ENCODE measurements at regions not wholly inside any gene's neighbourhood (a gene's known extent, or its start where the extent isn't known, plus 50 kb on each side); places are given as distances from the start of the nearest gene placed in this dataset.

GRCh38 chr10:47057471-47057870, 146.2 kb downstream of the PTPN20 start:
- WGBS, 2 donors (ENCODE audit: low coverage in 1 of 2): 87 to 93% methylated on average over 3 to 6 of the region's 6 CpGs
- DNase-seq: no peak
- Histone ChIP-seq H3K4me1 (no peaks in the 10 kb centered on the region), H3K9me3 (no peaks in the 10 kb centered on the region), H3K36me3 (no peaks in the 10 kb centered on the region), H3K27me3 (no peaks in the 10 kb centered on the region), H3K27ac (no peak overlapping the region), H3K4me3 (no peak overlapping the region)
- intact Hi-C loops (cut with DNase I; ENCODE audit: low total_unique reads) (no loop called here), in situ Hi-C loops (cut with MboI; ENCODE audit: low pct_ligation_motif_present in 1 of 4, low pct_unique_long_range_greater_than_20kb in 1 of 4, low sequenced_read_pairs in 3 of 4) (no loop called here)
- TF ChIP-seq, protein P1, sequence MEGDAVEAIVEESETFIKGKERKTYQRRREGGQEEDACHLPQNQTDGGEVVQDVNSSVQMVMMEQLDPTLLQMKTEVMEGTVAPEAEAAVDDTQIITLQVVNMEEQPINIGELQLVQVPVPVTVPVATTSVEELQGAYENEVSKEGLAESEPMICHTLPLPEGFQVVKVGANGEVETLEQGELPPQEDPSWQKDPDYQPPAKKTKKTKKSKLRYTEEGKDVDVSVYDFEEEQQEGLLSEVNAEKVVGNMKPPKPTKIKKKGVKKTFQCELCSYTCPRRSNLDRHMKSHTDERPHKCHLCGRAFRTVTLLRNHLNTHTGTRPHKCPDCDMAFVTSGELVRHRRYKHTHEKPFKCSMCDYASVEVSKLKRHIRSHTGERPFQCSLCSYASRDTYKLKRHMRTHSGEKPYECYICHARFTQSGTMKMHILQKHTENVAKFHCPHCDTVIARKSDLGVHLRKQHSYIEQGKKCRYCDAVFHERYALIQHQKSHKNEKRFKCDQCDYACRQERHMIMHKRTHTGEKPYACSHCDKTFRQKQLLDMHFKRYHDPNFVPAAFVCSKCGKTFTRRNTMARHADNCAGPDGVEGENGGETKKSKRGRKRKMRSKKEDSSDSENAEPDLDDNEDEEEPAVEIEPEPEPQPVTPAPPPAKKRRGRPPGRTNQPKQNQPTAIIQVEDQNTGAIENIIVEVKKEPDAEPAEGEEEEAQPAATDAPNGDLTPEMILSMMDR (IDR thresholded peaks at IDR 0.05): no peak
- TF ChIP-seq EP300 (IDR thresholded peaks at IDR 0.05; ENCODE audit: low read depth) (no peak), POLR2A (IDR thresholded peaks at IDR 0.05) (no peak), POLR2AphosphoS5 (IDR thresholded peaks at IDR 0.05) (no peak)

DNA sequence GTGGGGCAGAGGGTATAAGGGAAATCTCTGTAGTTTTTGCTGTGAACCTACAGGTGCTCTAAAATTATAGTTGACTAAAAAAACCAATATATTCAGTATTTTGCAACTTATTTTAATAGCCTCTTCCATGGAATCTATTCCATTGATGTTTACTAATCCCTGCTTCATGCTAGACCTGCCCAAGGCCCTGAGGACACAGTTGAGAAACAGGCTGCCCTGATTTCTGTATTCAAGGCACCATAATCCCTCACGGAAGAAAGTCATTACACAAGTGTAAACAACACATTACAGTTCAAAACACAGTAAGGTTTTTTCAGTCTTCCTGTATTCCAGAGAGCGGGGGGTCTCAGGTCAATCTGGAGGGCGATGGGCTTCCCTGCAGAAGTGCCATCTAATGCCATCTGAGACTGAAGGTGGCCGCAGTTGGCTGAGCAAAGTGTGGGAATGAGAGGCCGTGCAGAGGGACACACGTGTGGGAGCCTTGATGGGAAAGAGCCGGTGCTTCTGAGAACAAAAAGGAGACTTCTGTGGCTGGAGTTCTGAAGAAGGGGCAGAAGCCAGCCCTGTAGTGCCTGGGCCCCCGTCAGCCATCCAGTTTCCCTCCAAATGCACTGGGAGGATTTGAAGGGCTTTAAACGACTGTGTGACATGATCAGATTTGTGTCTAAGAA, 146.9 kb downstream of the PTPN20 start:
- intact Hi-C loops (cut with DNase I; ENCODE audit: low total_unique reads): no loop called here
- DNase-seq: no peak
- Histone ChIP-seq H3K4me1 (no peaks in the 10 kb centered on the region), H3K27ac (no peak overlapping the region), H3K4me3 (no peak overlapping the region), H3K36me3 (no peaks in the 10 kb centered on the region), H3K9me3 (no peaks in the 10 kb centered on the region), H3K27me3 (no peaks in the 10 kb centered on the region)
- in situ Hi-C loops (cut with MboI; ENCODE audit: low pct_ligation_motif_present in 1 of 4, low pct_unique_long_range_greater_than_20kb in 1 of 4, low sequenced_read_pairs in 3 of 4): no loop called here
- WGBS, 2 donors (ENCODE audit: low coverage in 1 of 2): 69 to 75% methylated on average over 1 to 9 of the region's 9 CpGs
- no peak for TF ChIP-seq EP300 (IDR thresholded peaks at IDR 0.05; ENCODE audit: low read depth)
- no peak for TF ChIP-seq POLR2AphosphoS5 (IDR thresholded peaks at IDR 0.05)
- no peak for TF ChIP-seq POLR2A (IDR thresholded peaks at IDR 0.05)
- TF ChIP-seq, protein P1 (IDR thresholded peaks at IDR 0.05): no peak

GRCh38 chr10:47058961-47059391, 147.7 kb downstream of the PTPN20 start:
- no peaks in the 10 kb centered on the region for H3K4me1 ChIP-seq
- DNase-seq: no peak
- in situ Hi-C loops (cut with MboI; ENCODE audit: low pct_ligation_motif_present in 1 of 4, low pct_unique_long_range_greater_than_20kb in 1 of 4, low sequenced_read_pairs in 3 of 4): no loop called here
- H3K4me3 ChIP-seq: no peak overlapping the region
- H3K27me3 ChIP-seq: no peaks in the 10 kb centered on the region
- no peak for TF ChIP-seq POLR2AphosphoS5 (IDR thresholded peaks at IDR 0.05)
- WGBS, 2 donors (ENCODE audit: low coverage in 1 of 2): 83% methylated on average over 11 of the region's 11 CpGs; no CpG with 5 or more reads in 1 of the 2 donors
- intact Hi-C loops (cut with DNase I; ENCODE audit: low total_unique reads): no loop called here
- H3K9me3 ChIP-seq: no peaks in the 10 kb centered on the region
- H3K27ac ChIP-seq: no peak overlapping the region
- H3K36me3 ChIP-seq: no peaks in the 10 kb centered on the region

- in situ Hi-C loops (cut with MboI; ENCODE audit: low pct_ligation_motif_present in 1 of 4, low pct_unique_long_range_greater_than_20kb in 1 of 4, low sequenced_read_pairs in 3 of 4): no loop called here
Observed at GRCh38 chr10:47059606-47060311, 148.5 kb downstream of the PTPN20 start.

More at GRCh38 chr10:47059606-47060311, 148.5 kb downstream of the PTPN20 start:
- Histone ChIP-seq H3K9me3 (no peaks in the 10 kb centered on the region), H3K27me3 (no peaks in the 10 kb centered on the region), H3K4me1 (no peaks in the 10 kb centered on the region), H3K36me3 (no peaks in the 10 kb centered on the region), H3K27ac (no peak overlapping the region), H3K4me3 (no peak overlapping the region)
- DNase-seq: no peak
- WGBS, 2 donors (ENCODE audit: low coverage in 1 of 2): 88 to 92% methylated on average over 6 to 15 of the region's 15 CpGs
- TF ChIP-seq, protein P1 (IDR thresholded peaks at IDR 0.05): no peak
- TF ChIP-seq EP300 (IDR thresholded peaks at IDR 0.05; ENCODE audit: low read depth): no peak
- no peak for TF ChIP-seq POLR2A (IDR thresholded peaks at IDR 0.05)
- TF ChIP-seq POLR2AphosphoS5 (IDR thresholded peaks at IDR 0.05): no peak
- intact Hi-C loops (cut with DNase I; ENCODE audit: low total_unique reads): no loop called here
